ENCODE measurements at regions not wholly inside any gene's neighbourhood (a gene's known extent, or its start where the extent isn't known, plus 50 kb on each side); places are given as distances from the start of the nearest gene placed in this dataset.

- Mint-ChIP-seq H3K27ac (ENCODE audit: unreplicated experiment) (no peak overlapping the region), H3K9me3 (ENCODE audit: unreplicated experiment) (no peaks in the 10 kb centered on the region), H3K4me1 (ENCODE audit: unreplicated experiment) (peaks cover 3% of the 10 kb centered on the region), H3K36me3 (ENCODE audit: low read depth, unreplicated experiment) (no peaks in the 10 kb centered on the region), H3K4me3 (ENCODE audit: unreplicated experiment) (no peak overlapping the region), H3K27me3 (ENCODE audit: unreplicated experiment) (no peaks in the 10 kb centered on the region)
- TF ChIP-seq CTCF (IDR thresholded peaks at IDR 0.05; ENCODE audit: unreplicated experiment) = no peak
- DNase-seq (ENCODE audit: low spot score) = no peak
Observed at GRCh38 chr3:132871956-132872355, 149.7 kb upstream of the NPHP3 start.

- H3K9me3 Mint-ChIP-seq (ENCODE audit: unreplicated experiment) = no peaks in the 10 kb centered on the region
- H3K36me3 Mint-ChIP-seq (ENCODE audit: low read depth, unreplicated experiment) = no peaks in the 10 kb centered on the region
- no peak for TF ChIP-seq CTCF (IDR thresholded peaks at IDR 0.05; ENCODE audit: unreplicated experiment)
- DNase-seq (ENCODE audit: low spot score) = no peak
- H3K27ac Mint-ChIP-seq (ENCODE audit: unreplicated experiment) = no peak overlapping the region
- H3K27me3 Mint-ChIP-seq (ENCODE audit: unreplicated experiment) = no peaks in the 10 kb centered on the region
- H3K4me1 Mint-ChIP-seq (ENCODE audit: unreplicated experiment) = peaks cover 3% of the 10 kb centered on the region
- no peak overlapping the region for H3K4me3 Mint-ChIP-seq (ENCODE audit: unreplicated experiment)
Observed at GRCh38 chr3:132870541-132870940, 148.3 kb upstream of the NPHP3 start.

GRCh38 chr3:132867956-132868355 lies 145.7 kb upstream of the NPHP3 start:
- Mint-ChIP-seq H3K36me3 (ENCODE audit: low read depth, unreplicated experiment) (no peaks in the 10 kb centered on the region), H3K4me3 (ENCODE audit: unreplicated experiment) (no peak overlapping the region), H3K27me3 (ENCODE audit: unreplicated experiment) (no peaks in the 10 kb centered on the region), H3K27ac (ENCODE audit: unreplicated experiment) (no peak overlapping the region), H3K9me3 (ENCODE audit: unreplicated experiment) (no peaks in the 10 kb centered on the region), H3K4me1 (ENCODE audit: unreplicated experiment) (peaks cover 3% of the 10 kb centered on the region)
- no peak for TF ChIP-seq CTCF (IDR thresholded peaks at IDR 0.05; ENCODE audit: unreplicated experiment)
- no peak for DNase-seq (ENCODE audit: low spot score)

GRCh38 chr3:132867526-132867925 lies 145.3 kb upstream of the NPHP3 start:
- DNase-seq (ENCODE audit: low spot score) = no peak
- no peaks in the 10 kb centered on the region for H3K36me3 Mint-ChIP-seq (ENCODE audit: low read depth, unreplicated experiment)
- H3K9me3 Mint-ChIP-seq (ENCODE audit: unreplicated experiment) = no peaks in the 10 kb centered on the region
- no peaks in the 10 kb centered on the region for H3K27me3 Mint-ChIP-seq (ENCODE audit: unreplicated experiment)
- H3K4me3 Mint-ChIP-seq (ENCODE audit: unreplicated experiment) = no peak overlapping the region
- no peak for TF ChIP-seq CTCF (IDR thresholded peaks at IDR 0.05; ENCODE audit: unreplicated experiment)
- no peak overlapping the region for H3K27ac Mint-ChIP-seq (ENCODE audit: unreplicated experiment)
- peaks cover 3% of the 10 kb centered on the region for H3K4me1 Mint-ChIP-seq (ENCODE audit: unreplicated experiment)

- no peak for TF ChIP-seq CTCF (IDR thresholded peaks at IDR 0.05; ENCODE audit: unreplicated experiment)
- no peak overlapping the region for H3K4me3 Mint-ChIP-seq (ENCODE audit: unreplicated experiment)
- H3K36me3 Mint-ChIP-seq (ENCODE audit: low read depth, unreplicated experiment) = no peaks in the 10 kb centered on the region
- H3K9me3 Mint-ChIP-seq (ENCODE audit: unreplicated experiment) = no peaks in the 10 kb centered on the region
- H3K27ac Mint-ChIP-seq (ENCODE audit: unreplicated experiment) = no peak overlapping the region
- DNase-seq (ENCODE audit: low spot score) = no peak
- peaks cover 3% of the 10 kb centered on the region for H3K27me3 Mint-ChIP-seq (ENCODE audit: unreplicated experiment)
- no peaks in the 10 kb centered on the region for H3K4me1 Mint-ChIP-seq (ENCODE audit: unreplicated experiment)
Observed at GRCh38 chr3:132857317-132857716, 135.1 kb upstream of the NPHP3 start.

All from endothelial cell (in vitro differentiated cells).